ENCODE measurements at regions not wholly inside any gene's neighbourhood (a gene's known extent, or its start where the extent isn't known, plus 50 kb on each side); places are given as distances from the start of the nearest gene placed in this dataset.

DNA sequence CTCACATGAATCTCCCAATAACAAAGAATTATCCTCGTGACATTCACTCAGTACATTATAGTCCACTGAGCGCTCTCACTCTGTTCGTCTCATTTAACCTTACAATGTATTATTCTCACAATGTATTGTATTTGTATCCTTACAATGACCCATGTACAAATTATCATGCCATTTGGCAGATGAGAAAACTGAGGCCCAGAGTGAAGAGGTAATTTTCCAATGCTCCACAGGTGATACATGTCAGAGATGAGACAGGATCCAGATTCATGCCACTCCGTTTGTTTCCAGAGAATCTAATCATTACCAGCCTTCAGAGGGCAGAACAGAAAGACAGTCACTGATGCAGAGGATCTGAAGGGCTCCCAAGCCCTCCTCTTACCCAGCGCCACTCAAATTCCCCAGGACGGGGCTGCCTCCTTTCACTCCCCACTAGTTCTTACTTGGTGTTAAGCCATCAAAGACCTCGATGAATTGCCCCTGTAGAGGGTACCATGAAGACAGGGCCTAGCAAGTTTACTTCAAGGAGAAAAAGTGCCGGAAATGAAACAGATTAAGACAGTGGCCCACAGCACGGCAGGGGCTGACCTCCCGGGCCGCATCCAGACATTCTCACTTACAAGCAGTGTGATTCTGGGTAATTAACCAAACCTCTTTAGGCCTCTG is 98.4 kb upstream of the MBOAT2 start:
- H3K4me3 Mint-ChIP-seq: no peak overlapping the region
- no peaks in the 10 kb centered on the region for H3K9me3 Mint-ChIP-seq
- no peaks in the 10 kb centered on the region for H3K36me3 Mint-ChIP-seq
- no peak overlapping the region for H3K27ac Mint-ChIP-seq
- DNase-seq (ENCODE audit: low spot score in 2 of 2): no peak
- no peak for ATAC-seq
- peaks cover 17% of the 10 kb centered on the region for H3K4me1 Mint-ChIP-seq

DNA sequence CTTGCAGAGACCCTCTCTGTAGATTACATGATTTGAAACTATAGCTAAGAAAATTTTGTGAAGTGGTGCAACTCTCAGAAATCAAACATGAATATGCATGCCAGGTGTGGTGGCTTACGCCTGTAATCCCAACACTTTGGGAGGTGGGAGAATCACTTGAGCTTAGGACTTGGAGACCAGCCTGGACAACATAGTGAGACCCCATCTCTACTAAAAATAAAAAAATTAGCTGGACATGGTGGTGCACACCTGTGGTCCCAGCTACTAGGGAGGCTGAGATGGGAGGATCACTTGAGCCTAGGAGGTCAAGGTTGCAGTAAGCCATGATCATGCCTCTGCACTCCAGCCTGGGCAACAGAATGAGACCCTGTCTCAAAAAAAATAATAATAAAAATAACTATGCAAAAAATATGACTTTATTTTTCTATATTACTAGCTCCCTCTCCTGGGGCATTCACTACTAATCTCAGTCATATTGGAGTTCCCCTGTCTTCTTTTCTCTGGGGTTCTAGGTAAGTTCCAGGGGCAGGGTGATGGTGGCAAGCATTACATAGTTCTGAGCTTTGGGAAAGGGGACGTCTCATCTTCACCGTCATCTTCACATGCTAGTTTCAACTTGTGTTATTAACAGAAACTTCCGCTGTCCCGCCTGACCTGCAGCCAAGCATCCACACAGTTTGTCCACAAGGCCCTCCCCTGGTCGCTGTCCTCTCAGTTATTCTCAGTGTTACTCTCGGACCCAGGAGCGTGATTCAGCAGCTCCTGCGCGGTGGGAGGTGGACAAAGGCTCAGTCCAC is 96.8 kb upstream of the MBOAT2 start:
- ATAC-seq (peak; percentile 39), DNase-seq (ENCODE audit: low spot score in 2 of 2) (no peak)
- Mint-ChIP-seq H3K27ac (no peak overlapping the region), H3K4me1 (peaks cover 11% of the 10 kb centered on the region), H3K4me3 (no peak overlapping the region), H3K9me3 (no peaks in the 10 kb centered on the region), H3K36me3 (no peaks in the 10 kb centered on the region)

- no peak overlapping the region for H3K4me3 Mint-ChIP-seq
- ATAC-seq: peak; percentile 69
- peaks cover 11% of the 10 kb centered on the region for H3K4me1 Mint-ChIP-seq
- no peaks in the 10 kb centered on the region for H3K9me3 Mint-ChIP-seq
- DNase-seq (ENCODE audit: low spot score in 2 of 2): no peak
- H3K27ac Mint-ChIP-seq: no peak overlapping the region
- no peaks in the 10 kb centered on the region for H3K36me3 Mint-ChIP-seq
These were observed 95.9 kb upstream of the MBOAT2 start for GRCh38 chr2:9099341-9099751.

GRCh38 chr2:9097892-9098291 is 94.4 kb upstream of the MBOAT2 start:
- no peak for ATAC-seq
- no peak overlapping the region for H3K27ac Mint-ChIP-seq

GRCh38 chr2:9097239-9097638 is 93.8 kb upstream of the MBOAT2 start:
- Mint-ChIP-seq H3K9me3 (no peaks in the 10 kb centered on the region), H3K36me3 (no peaks in the 10 kb centered on the region), H3K4me3 (no peak overlapping the region), H3K4me1 (peaks cover 11% of the 10 kb centered on the region), H3K27ac (no peak overlapping the region)
- no peak for DNase-seq (ENCODE audit: low spot score in 2 of 2)
- no peak for ATAC-seq

More at GRCh38 chr2:9097892-9098291, 94.4 kb upstream of the MBOAT2 start:
- no peak overlapping the region for H3K4me3 Mint-ChIP-seq
- no peaks in the 10 kb centered on the region for H3K36me3 Mint-ChIP-seq
- no peak for DNase-seq (ENCODE audit: low spot score in 2 of 2)
- H3K4me1 Mint-ChIP-seq: peaks cover 11% of the 10 kb centered on the region
- H3K9me3 Mint-ChIP-seq: no peaks in the 10 kb centered on the region

DNA sequence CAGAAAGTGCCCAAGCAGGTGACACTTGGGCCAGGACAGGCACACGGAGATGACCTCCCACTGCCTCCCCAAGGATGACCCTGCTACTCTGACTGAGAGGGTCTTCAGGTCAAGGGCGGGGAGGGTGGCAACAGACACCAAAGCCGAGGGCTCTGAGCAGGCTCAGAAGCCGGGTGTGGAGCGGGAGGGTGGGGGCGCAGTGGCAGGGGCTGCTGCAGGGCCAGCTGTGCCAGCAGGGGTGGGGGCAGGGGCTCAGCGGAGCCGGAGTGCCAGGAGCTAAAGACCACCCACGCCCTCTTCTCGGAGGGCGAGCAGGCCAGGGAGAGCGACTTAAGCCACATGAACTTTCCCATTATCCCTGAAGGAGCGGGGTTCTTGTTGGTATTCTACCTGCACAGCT is 93.3 kb upstream of the MBOAT2 start:
- DNase-seq (ENCODE audit: low spot score in 2 of 2) (no peak), ATAC-seq (no peak)
- Mint-ChIP-seq H3K27ac (no peak overlapping the region), H3K36me3 (no peaks in the 10 kb centered on the region), H3K4me3 (no peak overlapping the region), H3K9me3 (no peaks in the 10 kb centered on the region), H3K4me1 (peaks cover 11% of the 10 kb centered on the region)

DNA sequence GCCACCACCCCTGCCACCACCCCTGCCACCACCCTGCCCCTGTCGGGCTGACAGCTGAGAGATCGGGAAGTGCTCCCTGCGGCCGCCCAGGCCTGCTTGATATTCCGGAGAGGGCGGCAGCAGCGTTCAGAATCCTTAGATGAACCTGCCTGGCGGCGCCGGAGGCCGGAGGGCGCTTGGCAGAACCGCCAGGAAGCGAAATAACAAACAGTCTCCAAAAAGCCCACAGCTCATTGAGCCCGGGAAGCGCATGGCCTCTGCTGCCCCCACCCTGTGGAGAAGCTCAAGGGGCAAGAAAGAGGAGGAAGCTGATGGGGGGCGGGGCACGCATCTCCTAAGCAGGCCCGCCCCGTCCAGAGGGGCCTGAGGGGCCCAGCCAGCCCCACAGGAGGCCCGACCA is 92.2 kb upstream of the MBOAT2 start:
- Mint-ChIP-seq H3K36me3 (no peaks in the 10 kb centered on the region), H3K4me1 (peaks cover 11% of the 10 kb centered on the region), H3K27ac (no peak overlapping the region), H3K4me3 (no peak overlapping the region), H3K9me3 (no peaks in the 10 kb centered on the region)
- ATAC-seq (no peak), DNase-seq (ENCODE audit: low spot score in 2 of 2) (no peak)

- Mint-ChIP-seq H3K9me3 (no peaks in the 10 kb centered on the region), H3K4me1 (peaks cover 11% of the 10 kb centered on the region), H3K4me3 (no peak overlapping the region), H3K36me3 (no peaks in the 10 kb centered on the region), H3K27ac (no peak overlapping the region)
- DNase-seq (ENCODE audit: low spot score in 2 of 2): no peak
- no peak for ATAC-seq
These were observed 91.7 kb upstream of the MBOAT2 start for GRCh38 chr2:9095226-9095625.

DNA sequence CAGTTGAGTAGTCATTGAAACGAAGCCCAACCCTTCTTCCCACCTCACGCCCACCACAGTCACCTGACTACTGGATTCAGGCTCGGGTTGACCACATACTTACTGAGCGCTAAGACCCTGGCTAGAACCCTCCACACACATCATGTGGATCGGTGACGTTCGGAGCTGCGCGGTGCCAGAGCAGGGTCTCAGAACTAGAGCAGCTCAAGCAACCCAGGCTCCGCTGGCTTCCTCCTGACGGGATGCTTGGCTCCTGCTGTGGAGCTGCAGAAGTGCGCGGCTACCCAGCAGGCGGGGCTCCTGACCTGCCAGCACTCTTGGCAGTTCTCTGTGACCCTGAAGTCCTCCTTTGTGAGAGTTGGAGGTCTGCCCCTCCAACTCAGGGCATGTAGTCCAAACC is 90.6 kb upstream of the MBOAT2 start:
- DNase-seq (ENCODE audit: low spot score in 2 of 2) (no peak), ATAC-seq (no peak)
- Mint-ChIP-seq H3K4me3 (no peak overlapping the region), H3K36me3 (no peaks in the 10 kb centered on the region), H3K4me1 (peaks cover 6% of the 10 kb centered on the region), H3K27ac (no peak overlapping the region), H3K9me3 (no peaks in the 10 kb centered on the region)

GRCh38 chr2:9093324-9093723 is 89.8 kb upstream of the MBOAT2 start:
- DNase-seq (ENCODE audit: low spot score in 2 of 2) (no peak), ATAC-seq (no peak)
- Mint-ChIP-seq H3K9me3 (no peaks in the 10 kb centered on the region), H3K36me3 (no peaks in the 10 kb centered on the region), H3K27ac (peak overlapping the region; percentile 6), H3K4me1 (no peaks in the 10 kb centered on the region), H3K4me3 (no peak overlapping the region)

DNA sequence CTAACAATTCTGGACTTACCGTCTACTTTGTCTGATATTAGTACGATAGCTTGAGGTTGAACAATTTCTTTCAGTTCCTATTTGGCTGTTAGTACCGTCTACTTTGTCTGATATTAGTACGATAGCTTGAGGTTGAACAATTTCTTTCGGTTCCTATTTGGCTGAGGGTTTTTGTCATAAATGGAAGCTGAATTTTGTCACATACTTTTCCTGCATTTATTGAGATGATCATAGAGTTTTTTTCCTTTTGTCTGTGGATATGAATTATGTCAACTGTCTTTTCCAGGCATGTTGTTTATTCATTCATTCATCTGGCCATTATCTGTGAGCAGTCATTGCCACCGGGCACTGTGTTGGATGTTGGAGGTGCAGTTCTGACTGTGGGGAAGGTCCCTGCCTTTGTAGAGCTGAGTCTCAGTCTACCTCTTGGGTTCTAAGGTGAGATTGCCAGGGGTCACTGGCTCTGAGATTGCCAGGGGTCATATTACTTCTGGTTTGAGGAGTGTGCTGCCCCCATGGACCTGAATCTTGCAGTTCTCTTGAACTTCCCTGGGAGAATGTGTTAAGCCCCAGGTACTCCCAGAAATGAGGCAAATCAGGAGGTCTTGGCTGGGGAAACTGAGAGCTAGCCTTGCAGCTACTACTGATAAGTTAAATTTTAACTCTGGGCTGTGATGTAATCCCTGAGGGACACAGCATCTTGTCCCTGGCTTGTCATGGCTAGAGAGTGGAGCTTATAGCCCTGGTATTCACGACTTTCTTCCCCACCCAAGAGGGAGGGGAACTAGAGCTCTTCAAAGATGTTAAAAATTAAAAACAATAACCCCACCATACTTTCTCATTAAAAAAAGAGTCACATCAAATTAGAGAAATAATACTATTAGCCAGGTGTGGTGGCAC is 89.1 kb upstream of the MBOAT2 start:
- no peaks in the 10 kb centered on the region for H3K4me1 Mint-ChIP-seq
- peak overlapping the region; percentile 6 for H3K27ac Mint-ChIP-seq

DNA sequence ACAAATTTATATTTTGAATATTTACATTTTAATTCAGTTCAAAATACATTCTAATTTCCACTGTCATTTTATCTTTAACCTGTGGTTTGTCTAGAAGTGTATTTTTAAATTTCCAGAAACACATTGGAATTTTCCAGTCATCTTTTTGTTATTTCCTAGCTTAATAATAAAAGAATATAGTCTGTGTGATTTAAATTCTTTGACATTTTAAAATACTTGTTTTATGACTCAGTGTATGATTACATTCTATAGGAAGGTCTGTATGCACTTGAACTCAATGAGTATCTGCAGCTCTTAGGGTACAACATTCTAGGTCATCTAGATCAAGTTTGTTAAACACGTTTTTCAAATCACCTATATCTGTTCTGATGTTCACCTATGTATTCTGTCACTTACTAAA is 88.3 kb upstream of the MBOAT2 start:
- H3K36me3 Mint-ChIP-seq: no peaks in the 10 kb centered on the region
- DNase-seq (ENCODE audit: low spot score in 2 of 2) (no peak), ATAC-seq (no peak)
- no peaks in the 10 kb centered on the region for H3K9me3 Mint-ChIP-seq
- H3K4me3 Mint-ChIP-seq: no peak overlapping the region
- H3K27ac Mint-ChIP-seq: no peak overlapping the region
- no peaks in the 10 kb centered on the region for H3K4me1 Mint-ChIP-seq

More for the DNA sequence above, 89.1 kb upstream of the MBOAT2 start:
- Mint-ChIP-seq H3K36me3 (no peaks in the 10 kb centered on the region), H3K9me3 (no peaks in the 10 kb centered on the region), H3K4me3 (no peak overlapping the region)
- DNase-seq (ENCODE audit: low spot score in 2 of 2) (no peak), ATAC-seq (peak; percentile 60)

GRCh38 chr2:9089831-9090230 is 86.3 kb upstream of the MBOAT2 start:
- no peak for DNase-seq (ENCODE audit: low spot score in 2 of 2)
- Mint-ChIP-seq H3K4me1 (no peaks in the 10 kb centered on the region), H3K9me3 (no peaks in the 10 kb centered on the region), H3K27ac (no peak overlapping the region), H3K4me3 (no peak overlapping the region), H3K36me3 (no peaks in the 10 kb centered on the region)
- no peak for ATAC-seq

GRCh38 chr2:9087121-9087681 is 83.7 kb upstream of the MBOAT2 start:
- DNase-seq (ENCODE audit: low spot score in 2 of 2) (no peak), ATAC-seq (no peak)
- Mint-ChIP-seq H3K27ac (no peak overlapping the region), H3K4me3 (no peak overlapping the region), H3K9me3 (no peaks in the 10 kb centered on the region), H3K36me3 (no peaks in the 10 kb centered on the region), H3K4me1 (no peaks in the 10 kb centered on the region)

DNA sequence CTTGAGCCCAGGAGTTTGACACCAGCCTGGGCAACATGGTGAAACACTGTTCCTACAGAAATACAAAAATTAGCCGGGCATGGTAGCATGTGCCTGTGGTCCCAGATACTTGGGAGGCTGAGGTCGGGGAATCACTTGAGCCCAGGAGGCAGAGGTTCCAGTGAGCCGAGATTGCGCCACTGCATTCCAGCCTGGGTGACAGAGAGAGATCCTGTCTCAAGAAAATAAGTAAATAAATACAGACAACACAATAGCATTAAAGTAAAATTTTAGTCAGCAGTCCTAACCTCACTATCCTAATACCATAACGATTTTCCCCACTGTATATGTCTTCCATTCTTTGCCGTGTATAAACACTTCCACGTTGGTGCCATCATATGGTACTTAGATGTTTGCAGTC is 83.0 kb upstream of the MBOAT2 start:
- H3K4me1 Mint-ChIP-seq: no peaks in the 10 kb centered on the region
- H3K9me3 Mint-ChIP-seq: peaks cover 4% of the 10 kb centered on the region
- ATAC-seq: no peak
- no peaks in the 10 kb centered on the region for H3K36me3 Mint-ChIP-seq
- DNase-seq (ENCODE audit: low spot score in 2 of 2): no peak
- H3K4me3 Mint-ChIP-seq: no peak overlapping the region
- no peak overlapping the region for H3K27ac Mint-ChIP-seq

Data from stimulated activated effector memory CD8-positive, alpha-beta T cell treated with anti-CD3 and anti-CD28 coated beads, Interleukin-12 subunit alpha, Interleukin-12 subunit beta, amount 100 ng/mL, for 72 hours (primary cell).